D721Med (cell line): ENCODE measurements at regions not wholly inside any gene's neighbourhood (a gene's known extent, or its start where the extent isn't known, plus 50 kb on each side); places are given as distances from the start of the nearest gene placed in this dataset.
"Not testable (repeated sequence)": the region's sequence is repeated elsewhere in the genome, so short reads cannot be mapped to it uniquely, and the experiment has no call there.

Experiments
- DNase-seq: peaks from one replicate; pipeline ENCODE4 v3.0.0; 2011; ENCODE audit warnings: low spot score; ENCODE audit not compliant: insufficient read length
- FAIRE-seq: peaks from 2 replicates; lab custom pipeline; 2011; peaks lifted over from hg19 to GRCh38; lab: Jason Lieb, UNC
- CTCF ChIP-seq: IDR thresholded peaks from 2 replicates; pipeline ENCODE4 v1.5.1; 2012; ENCODE audit warnings: mild to moderate bottlenecking, control low read depth; ENCODE audit not compliant: insufficient read depth; ENCODE audit errors: missing control alignments

- peak; percentile 97 for FAIRE-seq
- peak; percentile 24 for TF ChIP-seq CTCF
- peak; percentile 26 for DNase-seq
Observed at GRCh38 chr19:20367811-20368294, 197.7 kb downstream of the ZNF737 start.

- DNase-seq: no peak
Observed at GRCh38 chr19:20365146-20365545, 198.1 kb downstream of the ZNF486 start.

GRCh38 chr19:20359933-20360720 is 193.1 kb downstream of the ZNF486 start:
- FAIRE-seq: no peak
- TF ChIP-seq CTCF: peak; percentile 48

More at GRCh38 chr19:20365146-20365545, 198.1 kb downstream of the ZNF486 start:
- no peak for FAIRE-seq
- no peak for TF ChIP-seq CTCF

GRCh38 chr19:20358841-20359465 is 191.9 kb downstream of the ZNF486 start:
- FAIRE-seq, DNase-seq: not testable (repeated sequence)

More at GRCh38 chr19:20359933-20360720, 193.1 kb downstream of the ZNF486 start:
- DNase-seq: peak; percentile 25

DNA sequence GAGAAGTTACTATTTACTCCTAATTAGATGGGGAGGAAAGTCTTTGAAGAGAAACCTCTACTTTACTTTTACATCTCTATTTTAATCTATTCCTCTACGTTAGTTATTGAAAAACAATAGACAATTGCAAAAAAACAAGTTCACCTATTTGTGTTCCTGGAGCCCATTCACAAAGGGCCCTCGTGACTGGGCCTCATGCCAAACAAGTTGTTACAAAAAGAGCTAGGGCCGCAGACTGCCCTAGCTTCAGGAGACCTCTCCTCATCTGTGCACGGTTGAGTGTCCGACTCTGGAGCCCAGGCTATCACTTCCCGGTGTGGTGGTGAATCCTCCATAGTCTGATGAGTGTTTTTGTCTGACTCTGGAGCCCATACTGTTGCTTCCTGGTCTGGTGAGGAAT is 190.9 kb downstream of the ZNF486 start:
- no peak for DNase-seq
- no peak for TF ChIP-seq CTCF
- FAIRE-seq: no peak

DNA sequence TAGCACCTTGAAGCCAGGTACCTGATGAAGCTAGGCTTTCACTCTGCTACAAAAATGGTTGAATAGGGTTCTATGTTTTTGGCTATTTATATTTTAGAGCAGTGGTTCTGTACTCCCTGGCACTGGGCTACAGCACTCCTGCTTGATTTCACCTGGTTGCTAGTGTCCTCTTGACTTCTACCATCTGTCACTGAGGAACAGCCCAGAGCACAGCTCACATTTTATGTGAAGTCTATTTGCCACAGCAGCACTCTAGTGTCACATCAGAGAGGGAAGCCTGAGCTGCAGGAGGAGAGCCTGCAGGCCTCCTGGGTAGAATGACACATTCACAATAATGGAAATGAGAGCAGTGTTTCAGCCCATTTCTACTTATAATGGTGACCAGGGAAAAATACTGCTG is 184.2 kb downstream of the ZNF486 start:
- DNase-seq (no peak), FAIRE-seq (no peak)
- no peak for TF ChIP-seq CTCF

DNA sequence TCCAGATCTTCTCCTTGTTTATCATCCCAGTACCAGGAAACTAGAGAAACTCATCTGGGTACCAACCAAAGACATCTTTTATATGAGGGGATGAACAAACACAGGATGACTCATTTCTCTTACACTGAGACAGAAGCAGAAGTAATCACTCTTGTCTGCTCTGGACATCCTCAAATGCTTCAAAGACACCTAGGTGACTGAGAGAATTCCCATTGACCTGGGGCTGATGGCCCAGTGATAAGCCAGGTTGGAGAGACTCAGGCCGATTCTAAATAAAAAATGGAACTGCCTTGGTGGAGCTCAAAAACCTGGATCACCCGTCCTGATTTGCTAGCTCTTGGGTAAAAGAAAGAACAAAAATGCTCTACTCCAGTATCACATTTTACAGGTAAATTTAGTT is 182.2 kb downstream of the ZNF486 start:
- TF ChIP-seq CTCF: no peak
- DNase-seq: no peak
- no peak for FAIRE-seq
